ENCODE measurements at regions not wholly inside any gene's neighbourhood (a gene's known extent, or its start where the extent isn't known, plus 50 kb on each side); places are given as distances from the start of the nearest gene placed in this dataset.
"Not testable (repeated sequence)": the region's sequence is repeated elsewhere in the genome, so short reads cannot be mapped to it uniquely, and the experiment has no call there.

- H2AK5ac ChIP-seq (ENCODE audit: low read depth, low read length) = no peak overlapping the region
- no peak overlapping the region for H3K18ac ChIP-seq (ENCODE audit: low read length)
- H3K79me1 ChIP-seq (ENCODE audit: low read depth, low read length) = no peaks in the 10 kb centered on the region
- H3K4me2 ChIP-seq (ENCODE audit: insufficient read depth, low read length, poor library complexity, severe bottlenecking) = no peak overlapping the region
- no peak overlapping the region for H2BK12ac ChIP-seq (ENCODE audit: low read length)
- H2BK15ac ChIP-seq (ENCODE audit: low read length) = no peak overlapping the region
- no peak overlapping the region for H2BK120ac ChIP-seq (ENCODE audit: low read depth, low read length)
- WGBS, 2 donors (ENCODE audit: extremely low coverage in 2 of 2, insufficient read length in 2 of 2, insufficient replicate concordance in 1 of 2) = no CpG with 5 or more reads among the region's 6 CpGs
- H3K9me3 ChIP-seq (replicated peaks in 1 of 2; ENCODE audit: control insufficient read depth in 2 of 2, insufficient read depth in 1 of 2, low read depth in 1 of 2, low read length in 2 of 2) = no peaks in the 10 kb centered on the region
- H3K14ac ChIP-seq (ENCODE audit: low read length) = no peak overlapping the region
- H3K36me3 ChIP-seq (replicated peaks in 1 of 2; ENCODE audit: control insufficient read depth in 2 of 2, insufficient read depth in 2 of 2, low read length in 2 of 2) = no peaks in the 10 kb centered on the region
- H4K91ac ChIP-seq (ENCODE audit: low read depth, low read length, poor library complexity) = no peak overlapping the region
- H3K4ac ChIP-seq (ENCODE audit: low read length) = no peak overlapping the region
- no peaks in the 10 kb centered on the region for H3K4me1 ChIP-seq (ENCODE audit: control insufficient read depth in 2 of 2, insufficient read depth in 1 of 2, low read depth in 1 of 2, low read length in 2 of 2)
- H4K8ac ChIP-seq (ENCODE audit: low read depth, low read length) = no peak overlapping the region
- no peak overlapping the region for H3K9ac ChIP-seq (ENCODE audit: low read depth, low read length, poor library complexity)
- no peak overlapping the region for H3K27ac ChIP-seq (replicated peaks; ENCODE audit: low read length)
- H2BK5ac ChIP-seq (ENCODE audit: low read length) = no peak overlapping the region
- H2AFZ ChIP-seq (ENCODE audit: low read length) = no peak overlapping the region
- H3K27me3 ChIP-seq (ENCODE audit: control insufficient read depth in 3 of 3, insufficient read depth in 3 of 3, low read depth in 1 of 3, low read length in 3 of 3) = no peaks in the 10 kb centered on the region
- no peak overlapping the region for H3K23ac ChIP-seq (ENCODE audit: low read depth, low read length, poor library complexity)
- H3K4me3 ChIP-seq (ENCODE audit: low read length in 2 of 2) = no peak overlapping the region
- DNase-seq (ENCODE audit: low spot score) = no peak
Observed at GRCh38 chrX:3516051-3516541, 169.6 kb upstream of the MXRA5 start.

GRCh38 chrX:3514996-3515395 lies 168.5 kb upstream of the MXRA5 start:
- Histone ChIP-seq H2BK120ac (ENCODE audit: low read depth, low read length) (no peak overlapping the region), H3K14ac (ENCODE audit: low read length) (no peak overlapping the region), H3K18ac (ENCODE audit: low read length) (no peak overlapping the region), H4K8ac (ENCODE audit: low read depth, low read length) (no peak overlapping the region), H2BK5ac (ENCODE audit: low read length) (no peak overlapping the region), H3K9ac (ENCODE audit: low read depth, low read length, poor library complexity) (no peak overlapping the region), H3K4me2 (ENCODE audit: insufficient read depth, low read length, poor library complexity, severe bottlenecking) (no peak overlapping the region), H3K9me3 (replicated peaks in 1 of 2; ENCODE audit: control insufficient read depth in 2 of 2, insufficient read depth in 1 of 2, low read depth in 1 of 2, low read length in 2 of 2) (no peaks in the 10 kb centered on the region), H3K4me3 (ENCODE audit: low read length in 2 of 2) (no peak overlapping the region), H3K36me3 (replicated peaks in 1 of 2; ENCODE audit: control insufficient read depth in 2 of 2, insufficient read depth in 2 of 2, low read length in 2 of 2) (no peaks in the 10 kb centered on the region), H3K27ac (replicated peaks; ENCODE audit: low read length) (no peak overlapping the region), H2BK15ac (ENCODE audit: low read length) (no peak overlapping the region), H4K91ac (ENCODE audit: low read depth, low read length, poor library complexity) (no peak overlapping the region), H3K23ac (ENCODE audit: low read depth, low read length, poor library complexity) (no peak overlapping the region), H3K4me1 (ENCODE audit: control insufficient read depth in 2 of 2, insufficient read depth in 1 of 2, low read depth in 1 of 2, low read length in 2 of 2) (no peaks in the 10 kb centered on the region), H2AK5ac (ENCODE audit: low read depth, low read length) (no peak overlapping the region), H3K79me1 (ENCODE audit: low read depth, low read length) (no peaks in the 10 kb centered on the region), H2AFZ (ENCODE audit: low read length) (no peak overlapping the region), H3K4ac (ENCODE audit: low read length) (no peak overlapping the region), H2BK12ac (ENCODE audit: low read length) (no peak overlapping the region), H3K27me3 (ENCODE audit: control insufficient read depth in 3 of 3, insufficient read depth in 3 of 3, low read depth in 1 of 3, low read length in 3 of 3) (no peaks in the 10 kb centered on the region)
- no CpG with 5 or more reads among the region's 3 CpGs for WGBS, 2 donors (ENCODE audit: extremely low coverage in 2 of 2, insufficient read length in 2 of 2, insufficient replicate concordance in 1 of 2)
- no peak for DNase-seq (ENCODE audit: low spot score)

- H3K79me1 ChIP-seq (ENCODE audit: low read depth, low read length); H2AK5ac ChIP-seq (ENCODE audit: low read depth, low read length); H2BK15ac ChIP-seq (ENCODE audit: low read length); H3K4me1 ChIP-seq (ENCODE audit: control insufficient read depth in 2 of 2, insufficient read depth in 1 of 2, low read depth in 1 of 2, low read length in 2 of 2); H4K91ac ChIP-seq (ENCODE audit: low read depth, low read length, poor library complexity); H3K4ac ChIP-seq (ENCODE audit: low read length); H3K27me3 ChIP-seq (ENCODE audit: control insufficient read depth in 3 of 3, insufficient read depth in 3 of 3, low read depth in 1 of 3, low read length in 3 of 3); H3K9me3 ChIP-seq (replicated peaks in 1 of 2; ENCODE audit: control insufficient read depth in 2 of 2, insufficient read depth in 1 of 2, low read depth in 1 of 2, low read length in 2 of 2); H3K14ac ChIP-seq (ENCODE audit: low read length); H3K36me3 ChIP-seq (replicated peaks in 1 of 2; ENCODE audit: control insufficient read depth in 2 of 2, insufficient read depth in 2 of 2, low read length in 2 of 2); H3K4me2 ChIP-seq (ENCODE audit: insufficient read depth, low read length, poor library complexity, severe bottlenecking); H3K18ac ChIP-seq (ENCODE audit: low read length); H2AFZ ChIP-seq (ENCODE audit: low read length); H4K8ac ChIP-seq (ENCODE audit: low read depth, low read length); H2BK12ac ChIP-seq (ENCODE audit: low read length); H3K27ac ChIP-seq (replicated peaks; ENCODE audit: low read length); H3K4me3 ChIP-seq (ENCODE audit: low read length in 2 of 2); H2BK120ac ChIP-seq (ENCODE audit: low read depth, low read length); H3K23ac ChIP-seq (ENCODE audit: low read depth, low read length, poor library complexity); H2BK5ac ChIP-seq (ENCODE audit: low read length); H3K9ac ChIP-seq (ENCODE audit: low read depth, low read length, poor library complexity): not testable (repeated sequence)
- peak; percentile 0 for DNase-seq (ENCODE audit: low spot score)
- no CpG with 5 or more reads among the region's 10 CpGs for WGBS, 2 donors (ENCODE audit: extremely low coverage in 2 of 2, insufficient read length in 2 of 2, insufficient replicate concordance in 1 of 2)
Observed at GRCh38 chrX:3512150-3512549, 165.7 kb upstream of the MXRA5 start.

GRCh38 chrX:3509934-3510333 lies 163.5 kb upstream of the MXRA5 start:
- no CpG with 5 or more reads among the region's 4 CpGs for WGBS, 2 donors (ENCODE audit: extremely low coverage in 2 of 2, insufficient read length in 2 of 2, insufficient replicate concordance in 1 of 2)

More at GRCh38 chrX:3509934-3510333, 163.5 kb upstream of the MXRA5 start:
- H3K4ac ChIP-seq (ENCODE audit: low read length) = no peak overlapping the region
- H2BK15ac ChIP-seq (ENCODE audit: low read length) = no peak overlapping the region
- no peak overlapping the region for H4K8ac ChIP-seq (ENCODE audit: low read depth, low read length)
- no peaks in the 10 kb centered on the region for H3K27me3 ChIP-seq (ENCODE audit: control insufficient read depth in 3 of 3, insufficient read depth in 3 of 3, low read depth in 1 of 3, low read length in 3 of 3)
- no peak overlapping the region for H4K91ac ChIP-seq (ENCODE audit: low read depth, low read length, poor library complexity)
- no peaks in the 10 kb centered on the region for H3K4me1 ChIP-seq (ENCODE audit: control insufficient read depth in 2 of 2, insufficient read depth in 1 of 2, low read depth in 1 of 2, low read length in 2 of 2)
- no peak overlapping the region for H2AFZ ChIP-seq (ENCODE audit: low read length)
- H3K23ac ChIP-seq (ENCODE audit: low read depth, low read length, poor library complexity) = no peak overlapping the region
- H2BK120ac ChIP-seq (ENCODE audit: low read depth, low read length) = no peak overlapping the region
- no peaks in the 10 kb centered on the region for H3K36me3 ChIP-seq (replicated peaks in 1 of 2; ENCODE audit: control insufficient read depth in 2 of 2, insufficient read depth in 2 of 2, low read length in 2 of 2)
- no peaks in the 10 kb centered on the region for H3K9me3 ChIP-seq (replicated peaks in 1 of 2; ENCODE audit: control insufficient read depth in 2 of 2, insufficient read depth in 1 of 2, low read depth in 1 of 2, low read length in 2 of 2)
- no peak overlapping the region for H3K27ac ChIP-seq (replicated peaks; ENCODE audit: low read length)
- H3K9ac ChIP-seq (ENCODE audit: low read depth, low read length, poor library complexity) = no peak overlapping the region
- H2BK5ac ChIP-seq (ENCODE audit: low read length) = no peak overlapping the region
- no peak overlapping the region for H2AK5ac ChIP-seq (ENCODE audit: low read depth, low read length)
- H3K79me1 ChIP-seq (ENCODE audit: low read depth, low read length) = no peaks in the 10 kb centered on the region
- no peak overlapping the region for H3K4me3 ChIP-seq (ENCODE audit: low read length in 2 of 2)
- no peak overlapping the region for H3K14ac ChIP-seq (ENCODE audit: low read length)
- DNase-seq (ENCODE audit: low spot score) = no peak
- H3K4me2 ChIP-seq (ENCODE audit: insufficient read depth, low read length, poor library complexity, severe bottlenecking) = no peak overlapping the region
- H2BK12ac ChIP-seq (ENCODE audit: low read length) = no peak overlapping the region
- H3K18ac ChIP-seq (ENCODE audit: low read length) = no peak overlapping the region
